Lower leg skin (tissue), 3 donors: ENCODE measurements at regions not wholly inside any gene's neighbourhood (a gene's known extent, or its start where the extent isn't known, plus 50 kb on each side); places are given as distances from the start of the nearest gene placed in this dataset.

Source experiments
- CTCF ChIP-seq, 3 donors: fragments of 450-650 bp; IDR thresholded peaks; one replicate each; pipeline ENCODE4 v1.5.1; 2016; ENCODE audit warnings: antibody characterized with exemption in 3 of 3, mild to moderate bottlenecking in 3 of 3, moderate library complexity in 2 of 3
- POLR2A ChIP-seq, 2 donors: fragments of 450-650 bp; IDR thresholded peaks; one replicate each; pipeline ENCODE4 v1.6.1; 2016 to 2017; ENCODE audit warnings: antibody characterized with exemption in 2 of 2, mild to moderate bottlenecking in 1 of 2, moderate library complexity in 1 of 2

- TF ChIP-seq CTCF (IDR thresholded peaks at IDR 0.05) (no peak), POLR2A (IDR thresholded peaks at IDR 0.05) (no peak)
Observed at GRCh38 chr13:82848766-82849165, 1033.5 kb downstream of the SLITRK1 start.
